ENCODE measurements at regions not wholly inside any gene's neighbourhood (a gene's known extent, or its start where the extent isn't known, plus 50 kb on each side); places are given as distances from the start of the nearest gene placed in this dataset.

DNA sequence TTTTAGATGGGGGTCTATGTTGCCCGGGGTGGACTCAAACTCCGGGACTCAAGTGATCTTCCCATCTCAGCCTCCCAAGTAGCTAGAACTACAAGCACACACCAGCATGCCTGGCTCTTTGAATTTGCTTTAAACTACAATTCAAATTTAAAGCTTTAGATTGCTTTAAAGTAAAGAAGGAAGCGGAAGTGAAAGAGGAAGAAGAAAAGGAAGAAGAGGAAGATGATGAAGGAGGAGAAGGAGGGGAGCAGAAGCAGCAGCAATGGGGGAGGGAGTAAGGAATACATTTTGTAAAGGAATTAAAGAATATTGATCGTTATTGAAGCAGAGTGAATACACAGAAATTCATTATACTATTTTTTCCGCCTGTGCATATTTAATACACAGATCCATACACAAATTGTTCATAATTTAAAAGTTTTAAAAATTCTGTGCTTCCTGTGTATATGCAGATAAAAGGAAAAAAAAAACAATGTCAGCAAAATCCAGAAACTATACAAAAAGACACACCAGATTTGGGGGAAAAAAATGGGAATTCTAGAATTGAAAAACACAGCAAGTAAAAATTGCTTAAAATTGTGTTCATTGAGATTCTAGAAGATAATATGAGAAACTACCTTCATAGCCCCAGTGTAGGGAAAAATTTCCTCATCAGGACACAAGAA is 60.8 kb upstream of the KCNMA1 start:
- Histone ChIP-seq H3K9ac (ENCODE audit: low read length) (no peak overlapping the region), H3K27ac (ENCODE audit: low read depth, low read length, poor library complexity, severe bottlenecking) (no peak overlapping the region), H2AFZ (ENCODE audit: low read length) (no peak overlapping the region), H3F3A (ENCODE audit: insufficient read depth, low read length) (no peaks in the 10 kb centered on the region), H3K9me3 (ENCODE audit: low read length) (no peaks in the 10 kb centered on the region), H4K20me1 (ENCODE audit: insufficient read depth, low read length) (no peaks in the 10 kb centered on the region), H3K4me1 (ENCODE audit: insufficient read depth, low read length, severe bottlenecking) (no peaks in the 10 kb centered on the region), H3K4me2 (ENCODE audit: low read length) (no peak overlapping the region), H3K27me3 (ENCODE audit: insufficient read depth, low read length) (no peaks in the 10 kb centered on the region), H3K79me2 (ENCODE audit: insufficient read depth, low read length) (no peaks in the 10 kb centered on the region), H3K36me3 (ENCODE audit: insufficient read depth, low read length) (no peaks in the 10 kb centered on the region), H3K9me2 (ENCODE audit: low read depth, low read length) (no peaks in the 10 kb centered on the region), H3K4me3 (ENCODE audit: low read depth, low read length, poor library complexity, severe bottlenecking) (no peak overlapping the region)
- TF ChIP-seq EZH2 (IDR thresholded peaks at IDR 0.05; ENCODE audit: borderline replicate concordance, low read length): no peak
- TF ChIP-seq, protein P1, sequence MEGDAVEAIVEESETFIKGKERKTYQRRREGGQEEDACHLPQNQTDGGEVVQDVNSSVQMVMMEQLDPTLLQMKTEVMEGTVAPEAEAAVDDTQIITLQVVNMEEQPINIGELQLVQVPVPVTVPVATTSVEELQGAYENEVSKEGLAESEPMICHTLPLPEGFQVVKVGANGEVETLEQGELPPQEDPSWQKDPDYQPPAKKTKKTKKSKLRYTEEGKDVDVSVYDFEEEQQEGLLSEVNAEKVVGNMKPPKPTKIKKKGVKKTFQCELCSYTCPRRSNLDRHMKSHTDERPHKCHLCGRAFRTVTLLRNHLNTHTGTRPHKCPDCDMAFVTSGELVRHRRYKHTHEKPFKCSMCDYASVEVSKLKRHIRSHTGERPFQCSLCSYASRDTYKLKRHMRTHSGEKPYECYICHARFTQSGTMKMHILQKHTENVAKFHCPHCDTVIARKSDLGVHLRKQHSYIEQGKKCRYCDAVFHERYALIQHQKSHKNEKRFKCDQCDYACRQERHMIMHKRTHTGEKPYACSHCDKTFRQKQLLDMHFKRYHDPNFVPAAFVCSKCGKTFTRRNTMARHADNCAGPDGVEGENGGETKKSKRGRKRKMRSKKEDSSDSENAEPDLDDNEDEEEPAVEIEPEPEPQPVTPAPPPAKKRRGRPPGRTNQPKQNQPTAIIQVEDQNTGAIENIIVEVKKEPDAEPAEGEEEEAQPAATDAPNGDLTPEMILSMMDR (IDR thresholded peaks at IDR 0.05; ENCODE audit: low read length): no peak

DNA sequence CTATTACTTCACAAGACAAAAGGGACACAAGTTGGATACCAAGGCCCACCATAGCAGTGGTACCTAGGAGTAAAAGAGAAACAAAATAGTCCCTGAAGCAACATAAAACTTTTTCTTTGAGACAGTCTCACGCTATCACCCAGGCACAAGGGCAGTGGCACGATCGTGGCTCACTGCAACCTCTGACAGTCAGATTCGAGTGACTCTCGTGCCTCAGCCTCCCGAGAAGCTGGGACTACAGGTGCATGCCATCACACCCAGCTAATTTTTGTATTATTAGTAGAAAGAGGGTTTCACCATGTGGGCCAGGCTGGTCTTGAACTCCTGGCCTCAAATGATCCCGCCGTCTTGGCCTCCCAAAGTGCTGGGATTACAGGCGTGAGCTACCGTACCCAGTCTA is 59.0 kb upstream of the KCNMA1 start:
- TF ChIP-seq EZH2 (IDR thresholded peaks at IDR 0.05; ENCODE audit: borderline replicate concordance, low read length): no peak
- TF ChIP-seq, protein P1 (IDR thresholded peaks at IDR 0.05; ENCODE audit: low read length): no peak
- Histone ChIP-seq H3K36me3 (ENCODE audit: insufficient read depth, low read length) (no peaks in the 10 kb centered on the region), H4K20me1 (ENCODE audit: insufficient read depth, low read length) (no peaks in the 10 kb centered on the region), H3K79me2 (ENCODE audit: insufficient read depth, low read length) (no peaks in the 10 kb centered on the region), H3K9me3 (ENCODE audit: low read length) (no peaks in the 10 kb centered on the region), H3K27ac (ENCODE audit: low read depth, low read length, poor library complexity, severe bottlenecking) (no peak overlapping the region), H3K4me1 (ENCODE audit: insufficient read depth, low read length, severe bottlenecking) (no peaks in the 10 kb centered on the region), H3K4me3 (ENCODE audit: low read depth, low read length, poor library complexity, severe bottlenecking) (no peak overlapping the region), H3K27me3 (ENCODE audit: insufficient read depth, low read length) (no peaks in the 10 kb centered on the region), H3K9me2 (ENCODE audit: low read depth, low read length) (no peaks in the 10 kb centered on the region), H2AFZ (ENCODE audit: low read length) (no peak overlapping the region), H3K4me2 (ENCODE audit: low read length) (no peak overlapping the region), H3F3A (ENCODE audit: insufficient read depth, low read length) (no peaks in the 10 kb centered on the region), H3K9ac (ENCODE audit: low read length) (no peak overlapping the region)

DNA sequence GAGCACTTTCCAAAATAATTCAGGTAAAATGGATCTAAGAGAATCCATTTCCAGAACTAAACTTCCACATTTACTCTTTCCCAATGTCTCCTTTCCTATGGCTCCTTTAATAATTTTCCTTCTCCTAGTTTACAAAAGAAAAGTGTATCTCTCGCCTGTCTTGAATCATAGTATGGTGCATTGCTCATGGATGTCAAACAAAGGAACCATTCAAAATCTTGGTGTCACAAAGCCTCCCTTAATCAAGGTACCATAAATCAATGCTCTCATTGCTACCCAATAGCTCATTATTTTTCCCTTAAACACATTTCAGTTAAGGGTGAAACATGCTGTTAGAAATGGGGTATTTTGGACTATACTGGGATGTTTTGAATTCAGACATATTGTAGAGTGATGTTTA is 57.6 kb upstream of the KCNMA1 start:
- no peaks in the 10 kb centered on the region for H3K9me3 ChIP-seq (ENCODE audit: low read length)

More for the DNA sequence above, 57.6 kb upstream of the KCNMA1 start:
- no peaks in the 10 kb centered on the region for H3K27me3 ChIP-seq (ENCODE audit: insufficient read depth, low read length)
- H3K4me1 ChIP-seq (ENCODE audit: insufficient read depth, low read length, severe bottlenecking): no peaks in the 10 kb centered on the region
- no peak overlapping the region for H3K4me3 ChIP-seq (ENCODE audit: low read depth, low read length, poor library complexity, severe bottlenecking)
- H3K27ac ChIP-seq (ENCODE audit: low read depth, low read length, poor library complexity, severe bottlenecking): no peak overlapping the region
- no peak overlapping the region for H3K4me2 ChIP-seq (ENCODE audit: low read length)
- H3K9ac ChIP-seq (ENCODE audit: low read length): no peak overlapping the region
- H3K9me2 ChIP-seq (ENCODE audit: low read depth, low read length): no peaks in the 10 kb centered on the region
- H4K20me1 ChIP-seq (ENCODE audit: insufficient read depth, low read length): no peaks in the 10 kb centered on the region
- TF ChIP-seq, protein P1 (IDR thresholded peaks at IDR 0.05; ENCODE audit: low read length): no peak
- TF ChIP-seq EZH2 (IDR thresholded peaks at IDR 0.05; ENCODE audit: borderline replicate concordance, low read length): no peak
- H3F3A ChIP-seq (ENCODE audit: insufficient read depth, low read length): no peaks in the 10 kb centered on the region
- H3K79me2 ChIP-seq (ENCODE audit: insufficient read depth, low read length): no peaks in the 10 kb centered on the region
- H3K36me3 ChIP-seq (ENCODE audit: insufficient read depth, low read length): no peaks in the 10 kb centered on the region
- no peak overlapping the region for H2AFZ ChIP-seq (ENCODE audit: low read length)

Measured in OCI-LY1 (cell line).